H9 (cell line): ENCODE measurements at regions not wholly inside any gene's neighbourhood (a gene's known extent, or its start where the extent isn't known, plus 50 kb on each side); places are given as distances from the start of the nearest gene placed in this dataset.

ENCODE experiments used
- DNase-seq: peaks from one replicate; pipeline ENCODE4 v3.0.0-alpha.2; 2017
- H2AFZ ChIP-seq: one replicate; pipeline ENCODE4 v1.6.1; 2013; ENCODE audit warnings: mild to moderate bottlenecking, low read length, control low read depth, moderate library complexity
- H2AK5ac ChIP-seq: 2 replicates; pipeline ENCODE4 v1.6.1; 2013; ENCODE audit warnings: low read length, control low read depth, mixed read lengths; ENCODE audit not compliant: insufficient read length
- H2BK120ac ChIP-seq: one replicate; pipeline ENCODE4 v1.6.1; 2013; ENCODE audit warnings: low read depth, mild to moderate bottlenecking, low read length, control low read depth, inconsistent platforms; ENCODE audit not compliant: poor library complexity, severe bottlenecking
- H2BK12ac ChIP-seq: 2 replicates; pipeline ENCODE4 v1.6.1; 2013; ENCODE audit warnings: low read length, control low read depth, mixed read lengths, low read depth; ENCODE audit not compliant: insufficient read length
- H2BK15ac ChIP-seq: 2 replicates; pipeline ENCODE4 v1.6.1; 2013; ENCODE audit warnings: low read depth, low read length, control low read depth
- H2BK20ac ChIP-seq: one replicate; pipeline ENCODE4 v1.6.1; 2013; ENCODE audit warnings: low read depth, mild to moderate bottlenecking, low read length, control low read depth, inconsistent platforms; ENCODE audit not compliant: poor library complexity, severe bottlenecking
- H2BK5ac ChIP-seq: 2 replicates; pipeline ENCODE4 v1.6.1; 2013; ENCODE audit warnings: low read length, control low read depth, mixed read lengths; ENCODE audit not compliant: insufficient read length
- H3K14ac ChIP-seq: 2 replicates; pipeline ENCODE4 v1.6.1; 2013; ENCODE audit warnings: low read length, control low read depth; ENCODE audit not compliant: insufficient read depth
- H3K18ac ChIP-seq: 2 replicates; pipeline ENCODE4 v1.6.1; 2013; ENCODE audit warnings: low read depth, mild to moderate bottlenecking, mixed read lengths, low read length, control low read depth; ENCODE audit not compliant: insufficient read length
- H3K23ac ChIP-seq: 2 replicates; pipeline ENCODE4 v1.6.1; 2013; ENCODE audit warnings: low read length, control low read depth, mixed read lengths, low read depth; ENCODE audit not compliant: insufficient read length
- H3K23me2 ChIP-seq: 2 replicates; pipeline ENCODE4 v1.6.1; 2013; ENCODE audit warnings: low read depth, mild to moderate bottlenecking, mixed read lengths, low read length, control low read depth; ENCODE audit not compliant: insufficient read length, poor library complexity, severe bottlenecking
- H3K27ac ChIP-seq: 2 replicates; pipeline ENCODE4 v1.5.1; 2013; ENCODE audit warnings: low read length, control low read depth, mixed read lengths, low read depth; ENCODE audit not compliant: insufficient read length
- H3K27me3 ChIP-seq: 2 replicates; pipeline ENCODE4 v1.6.1; 2013; ENCODE audit warnings: low read length, control low read depth, inconsistent platforms; ENCODE audit not compliant: insufficient read depth
- H3K4ac ChIP-seq: 2 replicates; pipeline ENCODE4 v1.6.1; 2013; ENCODE audit warnings: low read depth, mild to moderate bottlenecking, control low read depth, inconsistent platforms, low read length, moderate library complexity
- H3K4me1 ChIP-seq: 2 replicates; pipeline ENCODE4 v1.6.1; 2013; ENCODE audit warnings: low read length, control low read depth, inconsistent platforms; ENCODE audit not compliant: insufficient read depth
- H3K4me2 ChIP-seq: 2 replicates; pipeline ENCODE4 v1.6.1; 2013; ENCODE audit warnings: low read length, control low read depth, mixed read lengths; ENCODE audit not compliant: insufficient read length, insufficient read depth
- H3K56ac ChIP-seq: 2 replicates; pipeline ENCODE4 v1.6.1; 2013; ENCODE audit warnings: low read depth, mild to moderate bottlenecking, mixed read lengths, low read length, control low read depth; ENCODE audit not compliant: insufficient read length
- H3K79me1 ChIP-seq: 2 replicates; pipeline ENCODE4 v1.6.1; 2013; ENCODE audit warnings: low read depth, mild to moderate bottlenecking, moderate library complexity, low read length, control low read depth, inconsistent platforms; ENCODE audit not compliant: insufficient read depth, poor library complexity, severe bottlenecking
- H3K79me2 ChIP-seq: 2 replicates; pipeline ENCODE4 v1.6.1; 2013; ENCODE audit warnings: low read length, control low read depth, inconsistent platforms; ENCODE audit not compliant: insufficient read depth
- H3K9ac ChIP-seq: 2 replicates; pipeline ENCODE4 v1.6.1; 2013; ENCODE audit warnings: low read length, control low read depth, mixed read lengths; ENCODE audit not compliant: insufficient read length; ENCODE audit errors: extremely low read depth
- H3K9me3 ChIP-seq: one replicate; pipeline ENCODE4 v1.6.1; 2013; ENCODE audit warnings: low read depth, low read length, inconsistent platforms; ENCODE audit not compliant: control insufficient read depth
- H3T11ph ChIP-seq: one replicate; pipeline ENCODE4 v1.6.1; 2013; ENCODE audit warnings: mild to moderate bottlenecking, low read length, control low read depth, inconsistent platforms
- H4K20me1 ChIP-seq: one replicate; pipeline ENCODE4 v1.6.1; 2013; ENCODE audit not compliant: control insufficient read depth, insufficient read length, insufficient read depth
- H4K5ac ChIP-seq: 2 replicates; pipeline ENCODE4 v1.6.1; 2013; ENCODE audit warnings: low read depth, mild to moderate bottlenecking, mixed read lengths, low read length, control low read depth; ENCODE audit not compliant: insufficient read length
- H4K8ac ChIP-seq: replicated peaks from 2 replicates; pipeline ENCODE4 v1.6.1; 2013; ENCODE audit warnings: low read length, control low read depth, mixed read lengths, low read depth; ENCODE audit not compliant: insufficient read length
- H4K91ac ChIP-seq: 2 replicates; pipeline ENCODE4 v1.6.1; 2013; ENCODE audit warnings: low read depth, mild to moderate bottlenecking, moderate library complexity, mixed read lengths, low read length, control low read depth; ENCODE audit not compliant: insufficient read length
- H3K27ac Mint-ChIP-seq, 3 experiments: 2 replicates in 2 of 3; 3 replicates in 1 of 3; pipeline ENCODE4 v1.8.0; 2020 to 2021; ENCODE audit warnings: mixed read lengths in 3 of 3, mild to moderate bottlenecking in 1 of 3, moderate library complexity in 1 of 3
- H3K27me3 Mint-ChIP-seq: 2 replicates; pipeline ENCODE4 v1.8.0; 2021; ENCODE audit warnings: low read depth, mild to moderate bottlenecking, moderate library complexity, mixed read lengths
- H3K36me3 Mint-ChIP-seq, 3 experiments: 2 replicates in 2 of 3; 3 replicates in 1 of 3; pipeline ENCODE4 v1.8.0; 2020 to 2021; ENCODE audit warnings: low read depth in 3 of 3, mixed read lengths in 3 of 3; ENCODE audit not compliant: insufficient read depth in 1 of 3
- H3K4me1 Mint-ChIP-seq, 2 experiments: 2 replicates each; pipeline ENCODE4 v1.8.0; 2020; ENCODE audit warnings: mixed read lengths in 2 of 2
- H3K4me3 Mint-ChIP-seq, 2 experiments: 2 replicates in 1 of 2; 3 replicates in 1 of 2; pipeline ENCODE4 v1.8.0; 2020 to 2021; ENCODE audit warnings: mild to moderate bottlenecking in 2 of 2, mixed read lengths in 2 of 2, moderate library complexity in 1 of 2
- H3K9me3 Mint-ChIP-seq, 2 experiments: 2 replicates in 1 of 2; 3 replicates in 1 of 2; pipeline ENCODE4 v1.8.0; 2020; ENCODE audit warnings: mild to moderate bottlenecking in 2 of 2, mixed read lengths in 2 of 2, moderate library complexity in 1 of 2
- CTCF ChIP-seq: fragments of 200-600 bp; sonication (generic); conservative IDR thresholded peaks from 3 replicates; pipeline ENCODE4 v1.8.0; 2021; ENCODE audit warnings: antibody characterized with exemption, mild to moderate bottlenecking
- WGBS: extraction: QIAGEN DNeasy Blood & Tissue Kit; methylation state at CpG from one replicate; pipeline ENCODE4 v1.1.7; 2013; ENCODE audit warnings: missing lambda C conversion rate, low lambda C conversion rate, mixed read lengths; ENCODE audit not compliant: insufficient read length; ENCODE audit errors: extremely low coverage; 5-methylcytosine and 5-hydroxymethylcytosine counted together

GRCh38 chr4:7121866-7122653 lies 54.2 kb upstream of the GRPEL1 start:
- no peak overlapping the region for H3K4me3 Mint-ChIP-seq
- H3K79me1 ChIP-seq, result no peaks in the 10 kb centered on the region
- no peak overlapping the region for H3K27ac ChIP-seq
- H3K9me3 Mint-ChIP-seq, result peaks cover 0 to 4% of the 10 kb centered on the region in 2 experiments; a peak in 4 of 5 replicates
- H3K27me3 Mint-ChIP-seq, result peaks cover 26% of the 10 kb centered on the region
- H3K18ac ChIP-seq, result no peak overlapping the region
- no peak overlapping the region for H3K56ac ChIP-seq
- no peak overlapping the region for H2AFZ ChIP-seq
- H3K4me1 Mint-ChIP-seq, result peaks cover 0 to 9% of the 10 kb centered on the region in 2 experiments; a peak in 2 of 4 replicates
- no CpG with 5 or more reads among the region's 24 CpGs for WGBS
- no peak overlapping the region for H3K27ac Mint-ChIP-seq
- no peak for DNase-seq
- no peak overlapping the region for H2BK12ac ChIP-seq
- no peak overlapping the region for H2AK5ac ChIP-seq
- H3K36me3 Mint-ChIP-seq, result no peaks in the 10 kb centered on the region
- H3K27me3 ChIP-seq, result 0 out of 2 replicates have a peak, but pooled peaks cover 3% of the 10 kb centered on the region
- H3T11ph ChIP-seq, result no peak overlapping the region
- no peak overlapping the region for H2BK15ac ChIP-seq
- no peak overlapping the region for H3K4me2 ChIP-seq
- H4K91ac ChIP-seq, result no peak overlapping the region
- no peak for TF ChIP-seq CTCF
- H3K4me1 ChIP-seq, result no peaks in the 10 kb centered on the region
- H3K9ac ChIP-seq, result no peak overlapping the region
- H3K23me2 ChIP-seq, result no peaks in the 10 kb centered on the region
- H4K20me1 ChIP-seq, result no peaks in the 10 kb centered on the region
- no peak overlapping the region for H3K23ac ChIP-seq
- no peaks in the 10 kb centered on the region for H3K9me3 ChIP-seq
- H2BK120ac ChIP-seq, result no peak overlapping the region
- H3K4ac ChIP-seq, result no peak overlapping the region
- no peak overlapping the region for H4K5ac ChIP-seq
- no peaks in the 10 kb centered on the region for H3K79me2 ChIP-seq
- no peak overlapping the region for H2BK5ac ChIP-seq
- no peak overlapping the region for H4K8ac ChIP-seq
- no peak overlapping the region for H2BK20ac ChIP-seq
- H3K14ac ChIP-seq, result no peak overlapping the region
